NB4 (cell line): ENCODE measurements at regions not wholly inside any gene's neighbourhood (a gene's known extent, or its start where the extent isn't known, plus 50 kb on each side); places are given as distances from the start of the nearest gene placed in this dataset.

Experiments
- CTCF ChIP-seq: IDR thresholded peaks from one replicate; pipeline ENCODE4 v1.5.1; 2012; ENCODE audit warnings: low read depth, low read length
- MAX ChIP-seq: IDR thresholded peaks from 2 replicates; pipeline ENCODE4 v1.6.1; 2011; ENCODE audit warnings: low read depth, low read length
- MYC ChIP-seq: IDR thresholded peaks from 2 replicates; pipeline ENCODE4 v1.6.1; 2011; ENCODE audit warnings: low read depth, low read length
- POLR2A ChIP-seq: IDR thresholded peaks from 2 replicates; pipeline ENCODE4 v1.6.1; 2011; ENCODE audit warnings: mild to moderate bottlenecking; ENCODE audit not compliant: insufficient read length; ENCODE audit errors: extremely low read depth

GRCh38 chr11:29268733-29269132 lies 748.1 kb downstream of the KCNA4 start:
- no peak for TF ChIP-seq CTCF
- no peak for TF ChIP-seq MAX
- no peak for TF ChIP-seq MYC
- TF ChIP-seq POLR2A, result no peak
